Mucosa of descending colon (tissue), 3 donors: ENCODE measurements at regions not wholly inside any gene's neighbourhood (a gene's known extent, or its start where the extent isn't known, plus 50 kb on each side); places are given as distances from the start of the nearest gene placed in this dataset.
A peak's percentile ranks its signal among the peaks of the same experiment; 100 is the strongest.

Source experiments
- ATAC-seq: fragments of 200-7000 bp; cut with Tn5 transposase; one replicate; pipeline ENCODE4 v1.9.1; 2020; ENCODE audit warnings: mild to moderate bottlenecking, moderate library complexity
- DNase-seq, 3 donors: peaks; one replicate each; pipeline ENCODE4 v3.0.0-alpha.2; 2020
- H3K36me3 ChIP-seq: fragments of 200-600 bp; one replicate; pipeline ENCODE4 v1.8.0; 2021; ENCODE audit warnings: low read depth, mild to moderate bottlenecking
- H3K4me1 ChIP-seq: fragments of 200-600 bp; one replicate; pipeline ENCODE4 v1.8.0; 2021; ENCODE audit warnings: low read depth, mild to moderate bottlenecking
- H3K4me3 ChIP-seq: fragments of 200-600 bp; one replicate; pipeline ENCODE4 v1.8.0; 2021; ENCODE audit warnings: mild to moderate bottlenecking
- H3K9me3 ChIP-seq: fragments of 200-600 bp; one replicate; pipeline ENCODE4 v1.8.0; 2021; ENCODE audit warnings: mild to moderate bottlenecking
- intact Hi-C, 2 donors: fragments of 100-400 bp; cut with DNase I in 1 of 2; cut with micrococcal nuclease in 1 of 2; formaldehyde crosslinking; loops; one replicate each; pipeline versions ENCODE4 v1.11.0 to v1.11.1; 2022; cut with DNase I, micrococcal nuclease
- TF ChIP-seq, protein P1 (sequence below): fragments of 200-600 bp; IDR thresholded peaks from one replicate; pipeline ENCODE4 v1.8.0; 2022; ENCODE audit warnings: antibody characterized with exemption, mild to moderate bottlenecking
- donor health status: DM: no; HTN: no; CAD: no; lungs with moderate emphysema.
- donor health status: DM: no; HTN: no; CAD: no.
- donor health status: DM: no; HTN: yes; CAD: no.

DNA sequence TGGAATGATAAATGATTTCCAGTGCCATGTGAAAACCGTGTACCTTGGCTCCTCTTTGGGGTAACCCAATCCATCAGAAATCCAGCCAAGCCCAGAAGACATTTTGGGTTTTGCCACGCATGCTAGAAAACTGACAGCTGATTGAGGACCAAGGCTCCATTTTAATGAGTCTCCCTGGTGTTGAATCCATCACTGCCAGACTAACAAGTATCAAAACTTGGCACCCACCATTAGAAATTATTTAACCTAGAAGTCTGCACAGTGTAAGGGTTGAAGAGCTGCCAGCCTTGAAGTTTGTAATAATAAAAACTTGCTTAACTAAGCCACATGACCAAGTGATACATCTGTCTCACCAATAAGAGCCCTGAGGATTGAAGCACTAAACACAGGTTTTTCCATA lies 369.9 kb downstream of the DNAH5 start:
- no peak for DNase-seq
- Histone ChIP-seq H3K4me1 (no peaks in the 10 kb centered on the region), H3K36me3 (no peaks in the 10 kb centered on the region), H3K9me3 (no peaks in the 10 kb centered on the region), H3K4me3 (no peak overlapping the region)
- no peak for ATAC-seq
- TF ChIP-seq, protein P1, sequence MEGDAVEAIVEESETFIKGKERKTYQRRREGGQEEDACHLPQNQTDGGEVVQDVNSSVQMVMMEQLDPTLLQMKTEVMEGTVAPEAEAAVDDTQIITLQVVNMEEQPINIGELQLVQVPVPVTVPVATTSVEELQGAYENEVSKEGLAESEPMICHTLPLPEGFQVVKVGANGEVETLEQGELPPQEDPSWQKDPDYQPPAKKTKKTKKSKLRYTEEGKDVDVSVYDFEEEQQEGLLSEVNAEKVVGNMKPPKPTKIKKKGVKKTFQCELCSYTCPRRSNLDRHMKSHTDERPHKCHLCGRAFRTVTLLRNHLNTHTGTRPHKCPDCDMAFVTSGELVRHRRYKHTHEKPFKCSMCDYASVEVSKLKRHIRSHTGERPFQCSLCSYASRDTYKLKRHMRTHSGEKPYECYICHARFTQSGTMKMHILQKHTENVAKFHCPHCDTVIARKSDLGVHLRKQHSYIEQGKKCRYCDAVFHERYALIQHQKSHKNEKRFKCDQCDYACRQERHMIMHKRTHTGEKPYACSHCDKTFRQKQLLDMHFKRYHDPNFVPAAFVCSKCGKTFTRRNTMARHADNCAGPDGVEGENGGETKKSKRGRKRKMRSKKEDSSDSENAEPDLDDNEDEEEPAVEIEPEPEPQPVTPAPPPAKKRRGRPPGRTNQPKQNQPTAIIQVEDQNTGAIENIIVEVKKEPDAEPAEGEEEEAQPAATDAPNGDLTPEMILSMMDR = no peak
- intact Hi-C loops = no loop called here

- DNase-seq (no peak), ATAC-seq (no peak)
- intact Hi-C loops = no loop called here
Measured at GRCh38 chr5:13572163-13572562, 372.3 kb downstream of the DNAH5 start.

DNA sequence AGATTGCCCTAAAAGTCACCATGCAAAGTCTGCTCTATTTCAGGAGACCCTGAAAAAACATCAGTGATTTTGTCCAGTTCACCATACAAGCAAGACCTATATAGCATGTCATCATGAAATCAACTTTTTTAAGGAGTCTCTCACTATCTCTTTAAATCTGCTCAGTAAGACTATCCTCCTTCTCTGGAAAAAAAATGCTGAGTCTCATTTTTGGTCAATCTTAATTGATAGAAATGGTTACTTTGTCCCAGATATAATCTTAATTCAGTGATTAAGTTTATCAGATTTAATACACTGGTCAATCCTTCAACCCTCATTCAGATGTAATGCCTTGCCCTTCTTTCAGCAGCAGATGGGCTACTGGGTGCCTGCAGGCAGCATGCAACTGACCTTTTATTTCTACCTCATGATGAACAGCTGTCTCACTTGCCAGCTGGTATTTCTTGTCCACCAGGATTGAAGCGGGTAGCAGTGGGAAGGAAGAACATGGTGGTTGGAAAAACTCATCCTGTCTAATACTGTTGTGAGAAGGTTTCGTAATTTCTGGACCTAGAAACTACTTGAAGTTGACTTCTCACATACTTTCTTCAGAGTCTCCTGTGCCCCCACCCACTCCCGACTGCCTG lies 375.3 kb downstream of the DNAH5 start:
- H3K36me3 ChIP-seq = no peaks in the 10 kb centered on the region
- H3K4me1 ChIP-seq = no peaks in the 10 kb centered on the region
- ATAC-seq (no peak), DNase-seq (no peak)
- peaks cover 4% of the 10 kb centered on the region for H3K9me3 ChIP-seq
- H3K4me3 ChIP-seq = no peak overlapping the region
- TF ChIP-seq, protein P1 = no peak
- intact Hi-C loops = no loop called here

More at GRCh38 chr5:13572163-13572562, 372.3 kb downstream of the DNAH5 start:
- Histone ChIP-seq H3K4me3 (no peak overlapping the region), H3K4me1 (no peaks in the 10 kb centered on the region), H3K36me3 (no peaks in the 10 kb centered on the region), H3K9me3 (no peaks in the 10 kb centered on the region)
- TF ChIP-seq, protein P1 = no peak

DNA sequence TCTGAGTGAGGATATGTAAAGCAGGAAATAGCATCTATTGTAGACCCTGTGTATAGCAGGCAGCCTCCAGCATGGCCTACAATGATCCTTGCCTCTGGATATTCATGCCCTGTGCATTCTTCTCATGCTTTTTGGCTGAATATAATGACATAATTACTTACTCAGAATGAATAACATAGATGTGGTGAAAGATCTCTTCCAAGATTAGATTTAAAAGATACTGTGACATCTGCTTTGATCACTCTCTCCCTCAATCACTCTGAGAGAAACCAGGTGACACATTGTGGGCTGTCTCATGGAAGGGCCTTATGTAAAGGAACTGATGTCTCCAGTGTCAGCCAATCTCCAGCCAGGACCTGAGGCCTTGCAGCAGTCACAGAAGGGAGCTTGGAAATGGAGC lies 376.7 kb downstream of the DNAH5 start:
- Histone ChIP-seq H3K9me3 (peaks cover 4% of the 10 kb centered on the region), H3K4me3 (no peak overlapping the region), H3K4me1 (no peaks in the 10 kb centered on the region), H3K36me3 (no peaks in the 10 kb centered on the region)
- ATAC-seq = no peak
- TF ChIP-seq, protein P1 = no peak
- intact Hi-C loops = no loop called here
- no peak for DNase-seq

DNA sequence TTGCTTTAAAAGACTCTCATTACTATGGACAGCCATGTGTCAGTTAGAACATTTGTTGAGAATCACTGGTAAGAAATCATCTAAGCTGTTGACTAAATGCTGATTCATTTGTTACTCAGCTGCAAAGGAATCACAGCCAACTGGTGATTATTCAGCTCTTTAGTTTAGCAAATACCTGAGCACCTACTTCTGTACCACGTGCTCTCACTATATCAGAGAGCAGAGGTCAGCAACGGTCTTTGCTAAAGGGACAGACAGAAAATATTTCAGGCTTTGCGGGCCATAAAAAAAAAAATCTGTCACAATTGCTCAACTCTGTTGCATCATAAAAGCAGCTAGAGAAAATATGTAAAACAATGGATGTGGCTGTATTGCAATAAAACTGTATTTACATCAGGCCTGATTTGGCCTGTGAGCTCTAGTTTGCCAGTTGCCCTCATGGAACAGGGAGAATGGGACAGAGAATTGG lies 377.6 kb downstream of the DNAH5 start:
- Histone ChIP-seq H3K36me3 (no peaks in the 10 kb centered on the region), H3K4me1 (no peaks in the 10 kb centered on the region), H3K9me3 (peaks cover 4% of the 10 kb centered on the region), H3K4me3 (no peak overlapping the region)
- peak in 1 of 3 donors; percentile 59 for DNase-seq
- intact Hi-C loops = no loop called here
- ATAC-seq = peak; percentile 87
- TF ChIP-seq, protein P1 = no peak

DNA sequence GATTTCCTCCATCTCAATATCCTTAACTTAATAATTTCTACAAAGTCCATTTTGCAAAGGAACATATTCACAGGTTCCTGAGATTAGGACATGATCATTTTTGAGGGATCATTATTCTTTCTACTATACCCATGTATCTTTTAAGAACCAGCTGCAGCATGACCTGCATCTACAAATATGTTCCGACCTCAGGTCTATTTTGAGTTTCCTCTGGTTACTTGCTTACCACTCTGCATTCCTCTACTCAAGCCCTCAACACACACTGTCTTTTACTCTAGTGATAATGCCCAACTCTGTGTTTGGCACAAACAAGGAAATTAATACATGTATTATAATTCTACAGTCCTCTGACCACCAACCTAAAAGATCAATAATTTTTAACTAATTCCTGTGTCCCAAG lies 386.1 kb downstream of the DNAH5 start:
- ATAC-seq (no peak), DNase-seq (no peak)
- intact Hi-C loops = no loop called here
- Histone ChIP-seq H3K9me3 (no peaks in the 10 kb centered on the region), H3K4me1 (no peaks in the 10 kb centered on the region), H3K4me3 (no peak overlapping the region), H3K36me3 (no peaks in the 10 kb centered on the region)
- TF ChIP-seq, protein P1 = no peak
